WTC11 (cell line): ENCODE measurements at regions not wholly inside any gene's neighbourhood (a gene's known extent, or its start where the extent isn't known, plus 50 kb on each side); places are given as distances from the start of the nearest gene placed in this dataset.

Experiments used
- ATAC-seq: fragments of 200-7000 bp; cut with Tn5 transposase; 2 replicates; pipeline ENCODE4 v1.10.0; 2021; ENCODE audit warnings: mild to moderate bottlenecking, moderate library complexity
- CTCF ChIA-PET: fragments of 300-600 bp; sonication (Branson Sonifier 250); formaldehyde crosslinking; loops from one replicate; lab custom pipeline; 2021; ENCODE audit warnings: antibody characterized with exemption; lab: Charles Lee
- POLR2A ChIA-PET: fragments of 350-600 bp; sonication (Branson Sonifier 250); formaldehyde crosslinking; loops from one replicate; lab custom pipeline; 2021; ENCODE audit warnings: antibody characterized with exemption; lab: Charles Lee
- DNase-seq: peaks from one replicate; pipeline ENCODE4 v3.0.0; 2021; ENCODE audit warnings: low spot score
- H3K27ac Mint-ChIP-seq: 2 replicates; pipeline ENCODE4 v1.8.0; 2021; ENCODE audit warnings: mixed read lengths
- H3K27me3 Mint-ChIP-seq: 2 replicates; pipeline ENCODE4 v1.8.0; 2021; ENCODE audit warnings: low read depth, mild to moderate bottlenecking, moderate library complexity, mixed read lengths
- H3K36me3 Mint-ChIP-seq: 2 replicates; pipeline ENCODE4 v1.8.0; 2021; ENCODE audit warnings: mixed read lengths
- H3K4me1 Mint-ChIP-seq: 2 replicates; pipeline ENCODE4 v1.8.0; 2022; ENCODE audit warnings: mixed read lengths
- H3K4me3 Mint-ChIP-seq: 2 replicates; pipeline ENCODE4 v1.8.0; 2021; ENCODE audit warnings: mild to moderate bottlenecking, moderate library complexity, mixed read lengths
- H3K9me3 Mint-ChIP-seq: 2 replicates; pipeline ENCODE4 v1.8.0; 2021; ENCODE audit warnings: mixed read lengths
- AFF4 ChIP-seq: sonication (generic); formaldehyde crosslinking; IDR thresholded peaks from 2 replicates; pipeline ENCODE4 v1.8.1; 2023; ENCODE audit warnings: mild to moderate bottlenecking, missing genetic modification reagents, borderline replicate concordance
- CREB1 ChIP-seq: sonication (generic); formaldehyde crosslinking; IDR thresholded peaks from 2 replicates; pipeline ENCODE4 v1.8.0; 2023; ENCODE audit warnings: mild to moderate bottlenecking, missing genetic modification reagents
- EMX1 ChIP-seq: fragments of 250-450 bp; sonication (Bioruptor Pico); IDR thresholded peaks from 2 replicates; pipeline ENCODE4 v1.8.0; 2021; ENCODE audit warnings: mild to moderate bottlenecking
- FOXP4 ChIP-seq: sonication (generic); formaldehyde crosslinking; IDR thresholded peaks from 2 replicates; pipeline ENCODE4 v1.8.0; 2022; ENCODE audit warnings: mild to moderate bottlenecking, missing genetic modification reagents
- GRHL2 ChIP-seq: fragments of 250-450 bp; sonication (Bioruptor Pico); IDR thresholded peaks from 2 replicates; pipeline ENCODE4 v1.8.0; 2022; ENCODE audit warnings: mild to moderate bottlenecking, moderate library complexity; ENCODE audit not compliant: insufficient replicate concordance, severe bottlenecking
- HMGXB4 ChIP-seq: sonication (generic); formaldehyde crosslinking; IDR thresholded peaks from 2 replicates; pipeline ENCODE4 v1.8.1; 2023; ENCODE audit warnings: mild to moderate bottlenecking, moderate library complexity, missing genetic modification reagents
- JAZF1 ChIP-seq: fragments of 250-450 bp; sonication (Bioruptor Pico); IDR thresholded peaks from 2 replicates; pipeline ENCODE4 v1.9.0; 2021; ENCODE audit warnings: moderate library complexity, mild to moderate bottlenecking, inconsistent platforms
- MYBL2 ChIP-seq: sonication (generic); formaldehyde crosslinking; IDR thresholded peaks from 2 replicates; pipeline ENCODE4 v1.8.1; 2023; ENCODE audit warnings: mild to moderate bottlenecking, moderate library complexity, missing genetic modification reagents
- RELA ChIP-seq: sonication (generic); formaldehyde crosslinking; IDR thresholded peaks from 2 replicates; pipeline ENCODE4 v1.8.1; 2022; ENCODE audit warnings: missing genetic modification reagents, mild to moderate bottlenecking, borderline replicate concordance
- SMAD3 ChIP-seq: sonication (generic); formaldehyde crosslinking; IDR thresholded peaks from 2 replicates; pipeline ENCODE4 v1.8.0; 2022; ENCODE audit warnings: missing genetic modification reagents, mild to moderate bottlenecking, borderline replicate concordance
- SOX15 ChIP-seq: fragments of 250-450 bp; sonication (Bioruptor Pico); IDR thresholded peaks from 2 replicates; pipeline ENCODE4 v1.9.0; 2021; ENCODE audit warnings: mild to moderate bottlenecking
- ZMAT4 ChIP-seq: fragments of 250-450 bp; sonication (Bioruptor Pico); IDR thresholded peaks from 2 replicates; pipeline ENCODE4 v1.9.0; 2021; ENCODE audit warnings: mild to moderate bottlenecking
- ZNF121 ChIP-seq: sonication (generic); formaldehyde crosslinking; IDR thresholded peaks from 2 replicates; pipeline ENCODE4 v1.8.0; 2023; ENCODE audit warnings: missing genetic modification reagents
- ZNF263 ChIP-seq: sonication (generic); formaldehyde crosslinking; IDR thresholded peaks from 2 replicates; pipeline ENCODE4 v1.8.1; 2022; ENCODE audit warnings: low read depth, mild to moderate bottlenecking, moderate library complexity, missing genetic modification reagents
- ZNF425 ChIP-seq: fragments of 250-450 bp; sonication (Bioruptor Pico); conservative IDR thresholded peaks from 2 replicates; pipeline ENCODE4 v1.9.0; 2021; ENCODE audit warnings: mild to moderate bottlenecking
- TF ChIP-seq, protein P1 (sequence below): sonication (generic); formaldehyde crosslinking; IDR thresholded peaks from 2 replicates; pipeline ENCODE4 v1.8.1; 2023; ENCODE audit warnings: mild to moderate bottlenecking, missing genetic modification reagents
- TF ChIP-seq, protein P2 (sequence below): sonication (generic); formaldehyde crosslinking; IDR thresholded peaks from 2 replicates; pipeline ENCODE4 v1.8.0; 2022; ENCODE audit warnings: mild to moderate bottlenecking, missing genetic modification reagents
- TF ChIP-seq, protein P3 (sequence below): fragments of 250-450 bp; sonication (Bioruptor Pico); IDR thresholded peaks from 2 replicates; pipeline ENCODE4 v2.1.2; 2022; ENCODE audit warnings: mild to moderate bottlenecking, moderate library complexity

DNA sequence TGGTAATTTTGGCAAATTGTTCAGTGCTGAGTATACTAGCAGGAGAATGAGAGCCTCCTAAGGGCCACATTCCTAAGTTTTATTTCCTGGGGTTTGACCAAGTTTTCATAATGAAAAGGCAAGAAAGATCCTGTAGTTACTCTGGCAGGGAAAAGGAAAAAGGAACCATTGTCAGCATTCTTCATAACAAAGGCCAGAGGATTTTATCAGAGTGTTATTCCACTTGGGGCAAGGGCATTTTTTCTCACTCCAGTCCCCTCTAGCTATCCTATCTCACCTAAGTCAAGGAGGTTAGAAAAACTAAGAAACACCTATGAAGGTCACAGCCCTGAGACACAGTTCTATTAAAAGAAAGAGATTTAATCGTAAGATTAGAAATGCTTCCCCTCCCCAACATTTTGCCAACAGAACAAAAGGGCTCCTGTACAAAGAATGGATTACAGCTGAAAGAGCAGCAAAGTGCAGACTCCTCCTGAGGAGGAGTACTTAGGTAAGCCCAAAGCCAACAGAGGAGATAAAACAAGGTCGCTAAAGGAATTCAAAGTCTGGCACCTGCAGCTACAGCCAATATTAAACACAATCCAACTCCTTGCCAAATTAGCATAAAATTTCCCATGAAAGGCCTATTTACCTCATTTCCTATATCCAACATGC is 162.4 kb downstream of the GALC start (continued):
- TF ChIP-seq RELA (CRISPR knock-in tag): no peak
- TF ChIP-seq AFF4: no peak
- no peak for TF ChIP-seq SMAD3
- no peak for TF ChIP-seq ZNF263 (CRISPR knock-in tag)
- TF ChIP-seq, protein P1, sequence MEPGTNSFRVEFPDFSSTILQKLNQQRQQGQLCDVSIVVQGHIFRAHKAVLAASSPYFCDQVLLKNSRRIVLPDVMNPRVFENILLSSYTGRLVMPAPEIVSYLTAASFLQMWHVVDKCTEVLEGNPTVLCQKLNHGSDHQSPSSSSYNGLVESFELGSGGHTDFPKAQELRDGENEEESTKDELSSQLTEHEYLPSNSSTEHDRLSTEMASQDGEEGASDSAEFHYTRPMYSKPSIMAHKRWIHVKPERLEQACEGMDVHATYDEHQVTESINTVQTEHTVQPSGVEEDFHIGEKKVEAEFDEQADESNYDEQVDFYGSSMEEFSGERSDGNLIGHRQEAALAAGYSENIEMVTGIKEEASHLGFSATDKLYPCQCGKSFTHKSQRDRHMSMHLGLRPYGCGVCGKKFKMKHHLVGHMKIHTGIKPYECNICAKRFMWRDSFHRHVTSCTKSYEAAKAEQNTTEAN (CRISPR knock-in tag): no peak
- TF ChIP-seq, protein P2, sequence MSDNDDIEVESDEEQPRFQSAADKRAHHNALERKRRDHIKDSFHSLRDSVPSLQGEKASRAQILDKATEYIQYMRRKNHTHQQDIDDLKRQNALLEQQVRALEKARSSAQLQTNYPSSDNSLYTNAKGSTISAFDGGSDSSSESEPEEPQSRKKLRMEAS (CRISPR knock-in tag): no peak
- TF ChIP-seq ZNF121 (CRISPR knock-in tag): no peak

- H3K36me3 Mint-ChIP-seq: no peaks in the 10 kb centered on the region
- ChIA-PET CTCF (interaction anchor here (3.6 kb wide), 1 partner anchor 24 kb away, joined by 15 read pairs; no protein-coding TSS in a partner anchor), POLR2A (no interaction called here)
- DNase-seq (no peak), ATAC-seq (no peak)
- no peak overlapping the region for H3K27ac Mint-ChIP-seq
- peaks cover 14% of the 10 kb centered on the region for H3K9me3 Mint-ChIP-seq
- H3K4me3 Mint-ChIP-seq: no peak overlapping the region
- peaks cover 15% of the 10 kb centered on the region for H3K4me1 Mint-ChIP-seq
- H3K27me3 Mint-ChIP-seq: peaks cover 2% of the 10 kb centered on the region; the same call in 1 of the 2 replicates
- TF ChIP-seq ZNF425 (CRISPR knock-in tag): no peak
- no peak for TF ChIP-seq ZMAT4 (CRISPR knock-in tag)
- no peak for TF ChIP-seq SOX15 (CRISPR knock-in tag)
- TF ChIP-seq MYBL2 (CRISPR knock-in tag): no peak
- TF ChIP-seq FOXP4 (CRISPR knock-in tag): no peak
These were observed 163.4 kb downstream of the GALC start for GRCh38 chr14:87829543-87829942.

GRCh38 chr14:87824266-87824665 is 168.7 kb downstream of the GALC start:
- ATAC-seq (no peak), DNase-seq (no peak)
- H3K27ac Mint-ChIP-seq: no peak overlapping the region
- H3K27me3 Mint-ChIP-seq: no peaks in the 10 kb centered on the region; the same call in 1 of the 2 replicates
- POLR2A ChIA-PET: no interaction called here
- no peaks in the 10 kb centered on the region for H3K9me3 Mint-ChIP-seq
- peaks cover 8% of the 10 kb centered on the region for H3K4me1 Mint-ChIP-seq
- H3K36me3 Mint-ChIP-seq: no peaks in the 10 kb centered on the region
- no peak overlapping the region for H3K4me3 Mint-ChIP-seq
- CTCF ChIA-PET: no interaction called here
- no peak for TF ChIP-seq HMGXB4 (CRISPR knock-in tag)
- TF ChIP-seq SMAD3: no peak
- no peak for TF ChIP-seq CREB1
- no peak for TF ChIP-seq EMX1 (CRISPR knock-in tag)
- no peak for TF ChIP-seq JAZF1 (CRISPR knock-in tag)
- TF ChIP-seq, protein P3, sequence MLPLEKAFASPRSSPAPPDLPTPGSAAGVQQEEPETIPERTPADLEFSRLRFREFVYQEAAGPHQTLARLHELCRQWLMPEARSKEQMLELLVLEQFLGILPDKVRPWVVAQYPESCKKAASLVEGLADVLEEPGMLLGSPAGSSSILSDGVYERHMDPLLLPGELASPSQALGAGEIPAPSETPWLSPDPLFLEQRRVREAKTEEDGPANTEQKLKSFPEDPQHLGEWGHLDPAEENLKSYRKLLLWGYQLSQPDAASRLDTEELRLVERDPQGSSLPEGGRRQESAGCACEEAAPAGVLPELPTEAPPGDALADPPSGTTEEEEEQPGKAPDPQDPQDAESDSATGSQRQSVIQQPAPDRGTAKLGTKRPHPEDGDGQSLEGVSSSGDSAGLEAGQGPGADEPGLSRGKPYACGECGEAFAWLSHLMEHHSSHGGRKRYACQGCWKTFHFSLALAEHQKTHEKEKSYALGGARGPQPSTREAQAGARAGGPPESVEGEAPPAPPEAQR: no peak
- TF ChIP-seq, protein P1 (CRISPR knock-in tag): no peak
- TF ChIP-seq GRHL2 (CRISPR knock-in tag): no peak
